Suprapubic skin (tissue), 4 donors: ENCODE measurements at regions not wholly inside any gene's neighbourhood (a gene's known extent, or its start where the extent isn't known, plus 50 kb on each side); places are given as distances from the start of the nearest gene placed in this dataset.
A peak's percentile ranks its signal among the peaks of the same experiment; 100 is the strongest.
"Not testable (repeated sequence)": the region's sequence is repeated elsewhere in the genome, so short reads cannot be mapped to it uniquely, and the experiment has no call there.

Source experiments
- DNase-seq, 2 donors: peaks; one replicate each; pipeline ENCODE4 v3.0.0-alpha.2; 2019; ENCODE audit warnings: low spot score in 2 of 2
- H3K27ac ChIP-seq: fragments of 200-600 bp; sonication (generic); one replicate; pipeline ENCODE4 v1.5.1; 2019
- H3K27me3 ChIP-seq: fragments of 200-600 bp; sonication (generic); one replicate; pipeline ENCODE4 v1.5.1; 2019
- H3K36me3 ChIP-seq: fragments of 200-600 bp; sonication (generic); one replicate; pipeline ENCODE4 v1.5.1; 2019
- H3K4me1 ChIP-seq: fragments of 200-600 bp; sonication (generic); one replicate; pipeline ENCODE4 v1.5.1; 2019
- H3K4me3 ChIP-seq: fragments of 200-600 bp; sonication (generic); one replicate; pipeline ENCODE4 v1.5.1; 2019; ENCODE audit warnings: mild to moderate bottlenecking
- H3K9me3 ChIP-seq: fragments of 200-600 bp; sonication (generic); one replicate; pipeline ENCODE4 v1.5.1; 2019
- CTCF ChIP-seq, 2 donors: fragments of 200-600 bp in 1 of 2; fragments of 450-650 bp in 1 of 2; sonication (generic) in 1 of 2; IDR thresholded peaks; one replicate each; pipeline ENCODE4 v1.5.1; 2016 to 2019; ENCODE audit warnings: antibody characterized with exemption in 2 of 2, mild to moderate bottlenecking in 1 of 2, moderate library complexity in 1 of 2
- EP300 ChIP-seq: sonication (generic); formaldehyde crosslinking; IDR thresholded peaks from one replicate; pipeline ENCODE4 v1.6.1; 2017; ENCODE audit warnings: antibody characterized with exemption
- POLR2A ChIP-seq, 2 donors: fragments of 450-650 bp; IDR thresholded peaks; one replicate each; pipeline ENCODE4 v1.6.1; 2017; ENCODE audit warnings: antibody characterized with exemption in 2 of 2, mild to moderate bottlenecking in 2 of 2, moderate library complexity in 2 of 2
- POLR2AphosphoS5 ChIP-seq, 3 donors: sonication (generic); formaldehyde crosslinking; IDR thresholded peaks; one replicate each; pipeline ENCODE4 v1.6.1; 2017; ENCODE audit warnings: antibody characterized with exemption in 3 of 3
- WGBS: methylation state at CpG from one replicate; pipeline ENCODE4 v1.1.5; 2018; 5-methylcytosine and 5-hydroxymethylcytosine counted together

GRCh38 chr9:96108691-96109380 lies 193.1 kb downstream of the HSD17B3 start:
- no peak overlapping the region for H3K4me3 ChIP-seq
- H3K27ac ChIP-seq, result no peak overlapping the region
- H3K36me3 ChIP-seq, result no peaks in the 10 kb centered on the region
- no peaks in the 10 kb centered on the region for H3K4me1 ChIP-seq
- peak in 1 of 2 donors; percentile 15 for DNase-seq
- no peak for TF ChIP-seq EP300
- no peak for TF ChIP-seq CTCF (IDR thresholded peaks at IDR 0.05)
- no peak for TF ChIP-seq POLR2A (IDR thresholded peaks at IDR 0.05)
- no peak for TF ChIP-seq POLR2AphosphoS5 (IDR thresholded peaks at IDR 0.05)
- 89% methylated on average over 8 of the region's 8 CpGs for WGBS
- peaks cover 7% of the 10 kb centered on the region for H3K9me3 ChIP-seq
- peaks cover 3% of the 10 kb centered on the region for H3K27me3 ChIP-seq

GRCh38 chr9:96107436-96107835 lies 194.5 kb downstream of the HSD17B3 start:
- Histone ChIP-seq H3K4me3 (no peak overlapping the region), H3K27me3 (peaks cover 3% of the 10 kb centered on the region), H3K27ac (no peak overlapping the region), H3K36me3 (no peaks in the 10 kb centered on the region), H3K9me3 (peaks cover 7% of the 10 kb centered on the region), H3K4me1 (no peaks in the 10 kb centered on the region)
- 52% methylated on average over 2 of the region's 2 CpGs for WGBS
- peak in 1 of 2 donors; percentile 3 for DNase-seq
- TF ChIP-seq EP300 (no peak), CTCF (IDR thresholded peaks at IDR 0.05) (no peak), POLR2AphosphoS5 (IDR thresholded peaks at IDR 0.05) (no peak), POLR2A (IDR thresholded peaks at IDR 0.05) (no peak)

GRCh38 chr9:96100385-96101300 lies 201.3 kb downstream of the HSD17B3 start:
- 60% methylated on average over 8 of the region's 12 CpGs for WGBS
- H3K4me1 ChIP-seq, result no peaks in the 10 kb centered on the region
- no peak overlapping the region for H3K4me3 ChIP-seq
- H3K27ac ChIP-seq, result no peak overlapping the region
- no peaks in the 10 kb centered on the region for H3K36me3 ChIP-seq
- TF ChIP-seq POLR2A (IDR thresholded peaks at IDR 0.05) (no peak), CTCF (IDR thresholded peaks at IDR 0.05) (no peak), EP300 (no peak), POLR2AphosphoS5 (IDR thresholded peaks at IDR 0.05) (no peak)
- no peak for DNase-seq
- H3K9me3 ChIP-seq, result peaks cover under 1% of the 10 kb centered on the region
- no peaks in the 10 kb centered on the region for H3K27me3 ChIP-seq

GRCh38 chr9:96090630-96091029 lies 211.3 kb downstream of the HSD17B3 start:
- H3K4me3 ChIP-seq, H3K36me3 ChIP-seq, DNase-seq, H3K4me1 ChIP-seq, H3K9me3 ChIP-seq, H3K27ac ChIP-seq: not testable (repeated sequence)
- 74% methylated on average over 2 of the region's 2 CpGs for WGBS
- peaks cover 12% of the 10 kb centered on the region for H3K27me3 ChIP-seq

GRCh38 chr9:96089452-96090085 lies 212.4 kb downstream of the HSD17B3 start:
- Histone ChIP-seq H3K4me3 (no peak overlapping the region), H3K27me3 (peaks cover 17% of the 10 kb centered on the region), H3K4me1 (no peaks in the 10 kb centered on the region), H3K27ac (no peak overlapping the region), H3K36me3 (no peaks in the 10 kb centered on the region), H3K9me3 (peaks cover 3% of the 10 kb centered on the region)
- DNase-seq, result peak in 1 of 2 donors; percentile 7
- WGBS, result 85% methylated on average over 2 of the region's 5 CpGs
- TF ChIP-seq POLR2AphosphoS5 (IDR thresholded peaks at IDR 0.05), result no peak

- WGBS, result 87% methylated on average over 4 of the region's 4 CpGs
- no peak for DNase-seq
- TF ChIP-seq EP300 (no peak), POLR2A (IDR thresholded peaks at IDR 0.05) (no peak), CTCF (IDR thresholded peaks at IDR 0.05) (no peak), POLR2AphosphoS5 (IDR thresholded peaks at IDR 0.05) (no peak)
- H3K27me3 ChIP-seq, result peaks cover 17% of the 10 kb centered on the region
- H3K4me3 ChIP-seq, result no peak overlapping the region
- H3K27ac ChIP-seq, result no peak overlapping the region
- H3K4me1 ChIP-seq, result no peaks in the 10 kb centered on the region
- H3K9me3 ChIP-seq, result peaks cover 3% of the 10 kb centered on the region
- H3K36me3 ChIP-seq, result no peaks in the 10 kb centered on the region
Measured at GRCh38 chr9:96088510-96088909, 213.0 kb downstream of the ERCC6L2 start.
